KMS-11 (cell line): ENCODE measurements at regions not wholly inside any gene's neighbourhood (a gene's known extent, or its start where the extent isn't known, plus 50 kb on each side); places are given as distances from the start of the nearest gene placed in this dataset.

Experiments used
- H2AFZ ChIP-seq: fragments of 200-600 bp; sonication (generic); 2 replicates; pipeline ENCODE4 v1.6.1; 2016; ENCODE audit warnings: antibody characterized with exemption, mixed run types, low read depth
- H3K27ac ChIP-seq: fragments of 200-600 bp; sonication (generic); 2 replicates; pipeline ENCODE4 v1.6.1; 2016; ENCODE audit warnings: mild to moderate bottlenecking, mixed run types
- H3K27me3 ChIP-seq: fragments of 200-600 bp; sonication (generic); 2 replicates; pipeline ENCODE4 v1.6.1; 2017; ENCODE audit warnings: mild to moderate bottlenecking, low read depth, mixed run types, moderate library complexity; ENCODE audit not compliant: insufficient read depth
- H3K36me3 ChIP-seq: fragments of 200-600 bp; sonication (generic); 2 replicates; pipeline ENCODE4 v1.6.1; 2017; ENCODE audit warnings: mild to moderate bottlenecking, mixed run types; ENCODE audit not compliant: insufficient read depth
- H3K4me1 ChIP-seq: fragments of 200-600 bp; sonication (generic); 2 replicates; pipeline ENCODE4 v1.6.1; 2016; ENCODE audit warnings: mild to moderate bottlenecking, low read depth, mixed run types; ENCODE audit not compliant: poor library complexity, severe bottlenecking
- H3K4me2 ChIP-seq: fragments of 200-600 bp; sonication (generic); 2 replicates; pipeline ENCODE4 v1.7.0; 2016; ENCODE audit warnings: mild to moderate bottlenecking, mixed run types
- H3K4me3 ChIP-seq: fragments of 200-600 bp; sonication (generic); IDR thresholded peaks from 2 replicates; pipeline ENCODE4 v1.6.1; 2017; ENCODE audit warnings: low read depth, low read length, mixed read lengths; ENCODE audit not compliant: insufficient read depth
- H3K79me2 ChIP-seq: fragments of 200-600 bp; sonication (generic); 2 replicates; pipeline ENCODE4 v1.6.1; 2016; ENCODE audit warnings: low read depth, mixed run types; ENCODE audit not compliant: insufficient read depth
- H3K9ac ChIP-seq: fragments of 200-600 bp; sonication (generic); 2 replicates; pipeline ENCODE4 v1.6.1; 2016; ENCODE audit warnings: mild to moderate bottlenecking, mixed run types
- H4K20me1 ChIP-seq: fragments of 200-600 bp; sonication (generic); 2 replicates; pipeline ENCODE4 v1.6.1; 2016; ENCODE audit warnings: mild to moderate bottlenecking, mixed run types; ENCODE audit not compliant: insufficient read depth
- TF ChIP-seq, protein P1 (sequence below): fragments of 200-600 bp; sonication (generic); conservative IDR thresholded peaks from 2 replicates; pipeline ENCODE4 v1.6.1; 2017; ENCODE audit warnings: low read depth, mild to moderate bottlenecking, antibody characterized with exemption, low read length, moderate library complexity, mixed read lengths

DNA sequence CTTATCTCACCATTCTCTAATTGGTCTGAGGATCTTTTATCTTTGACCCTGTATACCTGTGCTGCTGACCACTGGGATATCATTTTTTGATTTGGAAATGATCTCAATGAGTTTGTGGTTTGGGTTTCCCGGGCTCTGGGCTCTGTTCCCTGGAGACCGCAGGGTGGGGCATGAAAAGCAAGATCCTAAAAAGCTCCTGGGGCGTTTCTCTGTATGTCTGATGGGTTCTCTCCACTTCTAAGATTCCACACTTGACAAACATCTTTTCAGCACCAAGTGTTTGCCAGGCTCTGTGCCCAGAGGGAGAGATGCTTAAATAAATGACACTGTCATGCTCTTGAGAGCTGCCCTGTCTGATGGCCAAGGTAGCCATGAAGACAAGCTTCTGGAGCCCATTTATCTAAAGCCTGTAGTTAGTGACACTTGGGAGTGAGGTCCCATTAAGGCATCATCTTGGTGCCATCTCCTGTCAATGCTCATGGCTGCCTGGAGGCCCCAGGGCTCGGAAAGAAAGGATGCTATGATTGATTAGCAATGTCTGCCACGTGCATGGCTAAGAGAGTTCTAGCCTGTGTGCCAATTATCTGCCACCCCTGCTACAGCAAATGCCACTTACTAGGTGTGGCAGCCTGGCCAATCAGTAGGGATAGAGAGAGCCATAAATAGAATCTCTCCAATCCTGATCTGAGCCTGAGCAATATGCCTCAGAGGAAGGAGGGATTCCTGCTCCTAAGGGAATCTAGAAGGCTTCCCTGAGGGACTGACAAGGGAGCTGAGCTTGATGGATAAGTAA lies 531.6 kb downstream of the MN1 start:
- Histone ChIP-seq H3K79me2 (no peaks in the 10 kb centered on the region), H3K9ac (no peak overlapping the region), H3K27ac (no peak overlapping the region), H3K27me3 (no peaks in the 10 kb centered on the region; the same call in 1 of the 2 replicates), H2AFZ (no peak overlapping the region), H4K20me1 (no peaks in the 10 kb centered on the region), H3K4me1 (no peaks in the 10 kb centered on the region), H3K4me3 (no peak overlapping the region), H3K36me3 (no peaks in the 10 kb centered on the region), H3K4me2 (no peak overlapping the region)
- TF ChIP-seq, protein P1, sequence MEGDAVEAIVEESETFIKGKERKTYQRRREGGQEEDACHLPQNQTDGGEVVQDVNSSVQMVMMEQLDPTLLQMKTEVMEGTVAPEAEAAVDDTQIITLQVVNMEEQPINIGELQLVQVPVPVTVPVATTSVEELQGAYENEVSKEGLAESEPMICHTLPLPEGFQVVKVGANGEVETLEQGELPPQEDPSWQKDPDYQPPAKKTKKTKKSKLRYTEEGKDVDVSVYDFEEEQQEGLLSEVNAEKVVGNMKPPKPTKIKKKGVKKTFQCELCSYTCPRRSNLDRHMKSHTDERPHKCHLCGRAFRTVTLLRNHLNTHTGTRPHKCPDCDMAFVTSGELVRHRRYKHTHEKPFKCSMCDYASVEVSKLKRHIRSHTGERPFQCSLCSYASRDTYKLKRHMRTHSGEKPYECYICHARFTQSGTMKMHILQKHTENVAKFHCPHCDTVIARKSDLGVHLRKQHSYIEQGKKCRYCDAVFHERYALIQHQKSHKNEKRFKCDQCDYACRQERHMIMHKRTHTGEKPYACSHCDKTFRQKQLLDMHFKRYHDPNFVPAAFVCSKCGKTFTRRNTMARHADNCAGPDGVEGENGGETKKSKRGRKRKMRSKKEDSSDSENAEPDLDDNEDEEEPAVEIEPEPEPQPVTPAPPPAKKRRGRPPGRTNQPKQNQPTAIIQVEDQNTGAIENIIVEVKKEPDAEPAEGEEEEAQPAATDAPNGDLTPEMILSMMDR, result no peak

DNA sequence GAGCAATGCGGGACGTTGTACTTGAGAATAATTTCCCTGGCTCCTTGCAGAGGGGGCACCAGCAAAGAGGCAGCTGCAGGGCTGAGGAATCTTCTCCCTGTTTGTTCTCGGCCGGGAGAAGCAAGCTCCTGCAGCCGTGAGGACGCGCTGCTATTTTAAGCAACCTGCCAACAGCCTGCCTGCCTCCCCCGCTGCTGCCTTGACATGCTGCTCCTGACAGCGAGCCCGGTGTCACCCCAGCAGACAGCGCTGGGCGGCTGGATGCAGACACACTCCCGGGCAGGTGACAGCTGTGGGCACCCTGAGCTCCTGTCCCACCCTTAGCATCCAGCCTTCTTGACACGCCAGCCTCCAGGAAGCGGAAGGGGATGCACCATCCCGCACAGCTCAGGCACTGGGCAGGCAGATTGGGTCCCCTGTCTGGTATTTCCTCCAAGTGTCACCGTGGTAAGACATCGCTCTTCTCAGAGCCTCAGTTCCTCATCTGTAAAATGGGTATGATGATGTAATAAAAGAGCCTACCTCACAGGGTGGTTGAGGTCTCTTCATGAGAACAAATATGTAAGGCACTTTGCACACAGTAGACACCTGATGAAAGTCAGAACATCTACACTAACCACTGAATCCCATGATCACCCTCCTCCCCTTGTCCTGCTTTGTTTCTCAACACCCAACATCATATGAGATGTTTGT lies 530.6 kb downstream of the MN1 start:
- H4K20me1 ChIP-seq, result no peaks in the 10 kb centered on the region
- H3K4me3 ChIP-seq, result no peak overlapping the region
- no peaks in the 10 kb centered on the region for H3K4me1 ChIP-seq
- H3K36me3 ChIP-seq, result no peaks in the 10 kb centered on the region
- TF ChIP-seq, protein P1, result no peak
- no peak overlapping the region for H2AFZ ChIP-seq
- no peak overlapping the region for H3K27ac ChIP-seq
- no peak overlapping the region for H3K9ac ChIP-seq
- H3K79me2 ChIP-seq, result no peaks in the 10 kb centered on the region
- no peak overlapping the region for H3K4me2 ChIP-seq
- H3K27me3 ChIP-seq, result no peaks in the 10 kb centered on the region; the same call in 1 of the 2 replicates

DNA sequence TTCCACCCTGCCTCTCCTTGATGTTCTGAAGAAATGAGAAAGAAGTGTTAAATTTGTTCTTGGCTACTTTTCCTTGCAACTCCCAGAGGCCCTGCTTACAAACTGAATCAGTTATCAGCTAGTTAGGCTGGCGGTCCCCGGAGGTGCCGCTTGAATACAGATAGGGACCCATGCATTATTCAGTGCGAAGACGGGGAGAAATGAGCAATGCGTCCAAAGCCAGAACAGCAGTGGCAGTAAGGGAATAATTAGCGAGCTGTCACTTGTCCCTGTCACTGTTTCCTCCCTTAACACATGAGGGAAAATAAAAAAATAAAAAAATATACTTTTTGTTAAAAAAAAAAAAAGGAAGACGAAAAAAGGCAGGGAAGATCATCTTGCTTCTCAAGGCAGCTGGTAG lies 528.1 kb downstream of the MN1 start:
- Histone ChIP-seq H4K20me1 (no peaks in the 10 kb centered on the region), H3K36me3 (no peaks in the 10 kb centered on the region), H2AFZ (no peak overlapping the region), H3K9ac (no peak overlapping the region), H3K79me2 (no peaks in the 10 kb centered on the region), H3K27me3 (no peaks in the 10 kb centered on the region; the same call in 1 of the 2 replicates), H3K27ac (no peak overlapping the region), H3K4me2 (no peak overlapping the region), H3K4me3 (no peak overlapping the region), H3K4me1 (no peaks in the 10 kb centered on the region)
- TF ChIP-seq, protein P1, result no peak

DNA sequence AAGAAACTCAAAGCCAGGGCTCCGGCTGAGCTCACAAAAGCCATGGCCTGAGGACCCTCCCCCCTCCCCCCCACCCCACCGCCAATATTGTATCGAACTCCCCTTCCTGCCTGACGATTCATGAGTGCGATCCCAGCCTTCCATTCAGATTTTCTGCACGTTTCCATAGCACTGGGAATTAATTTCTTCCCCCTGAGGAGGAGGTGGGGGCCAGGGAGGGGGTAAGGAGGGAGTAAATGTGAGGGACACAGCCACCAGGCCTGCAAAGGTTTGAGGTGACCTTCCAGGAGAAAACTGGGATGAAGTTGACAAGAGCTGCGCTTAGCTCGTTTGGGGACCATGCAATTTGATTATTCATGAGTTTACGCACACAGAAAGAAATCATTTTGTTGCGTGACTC lies 527.7 kb downstream of the MN1 start:
- H3K27me3 ChIP-seq, result no peaks in the 10 kb centered on the region; the same call in 1 of the 2 replicates
- H4K20me1 ChIP-seq, result no peaks in the 10 kb centered on the region
- no peak overlapping the region for H3K4me2 ChIP-seq
- no peak overlapping the region for H3K27ac ChIP-seq
- no peaks in the 10 kb centered on the region for H3K79me2 ChIP-seq
- no peak overlapping the region for H3K9ac ChIP-seq
- H3K4me3 ChIP-seq, result no peak overlapping the region
- H2AFZ ChIP-seq, result no peak overlapping the region
- no peaks in the 10 kb centered on the region for H3K4me1 ChIP-seq
- H3K36me3 ChIP-seq, result no peaks in the 10 kb centered on the region
- TF ChIP-seq, protein P1, result no peak
